BJ (cell line): ENCODE measurements at regions not wholly inside any gene's neighbourhood (a gene's known extent, or its start where the extent isn't known, plus 50 kb on each side); places are given as distances from the start of the nearest gene placed in this dataset.

Experiments used
- CTCF ChIA-PET: fragments of 350-600 bp; formaldehyde crosslinking; extraction: SDS; loops from one replicate; lab custom pipeline; 2021; ENCODE audit warnings: antibody characterized with exemption, inconsistent platforms; lab: Yijun Ruan, JAX
- POLR2A ChIA-PET: fragments of 300-600 bp; sonication (Branson Sonifier 250); formaldehyde crosslinking; extraction: SDS; loops from one replicate; lab custom pipeline; 2021; ENCODE audit warnings: antibody characterized with exemption; lab: Charles Lee
- DNase-seq: peaks from one replicate; pipeline ENCODE4 v3.0.0-alpha.2; 2011; ENCODE audit warnings: low read depth
- H3K27me3 ChIP-seq: 2 replicates; pipeline ENCODE4 v1.6.0; 2011; ENCODE audit warnings: low read length; ENCODE audit not compliant: control insufficient read depth, insufficient read depth
- H3K36me3 ChIP-seq: 2 replicates; pipeline ENCODE4 v1.5.1; 2011; ENCODE audit warnings: low read length; ENCODE audit not compliant: control insufficient read depth, insufficient read depth
- H3K4me3 ChIP-seq: 2 replicates; pipeline ENCODE4 v1.5.1; 2011; ENCODE audit warnings: low read depth, mild to moderate bottlenecking, control low read depth, low read length
- TF ChIP-seq, protein P1 (sequence below): IDR thresholded peaks from 2 replicates; pipeline ENCODE4 v1.5.1; 2011; ENCODE audit warnings: low read depth, mild to moderate bottlenecking, control low read depth, inconsistent platforms, low read length, moderate library complexity; ENCODE audit not compliant: insufficient read depth

DNA sequence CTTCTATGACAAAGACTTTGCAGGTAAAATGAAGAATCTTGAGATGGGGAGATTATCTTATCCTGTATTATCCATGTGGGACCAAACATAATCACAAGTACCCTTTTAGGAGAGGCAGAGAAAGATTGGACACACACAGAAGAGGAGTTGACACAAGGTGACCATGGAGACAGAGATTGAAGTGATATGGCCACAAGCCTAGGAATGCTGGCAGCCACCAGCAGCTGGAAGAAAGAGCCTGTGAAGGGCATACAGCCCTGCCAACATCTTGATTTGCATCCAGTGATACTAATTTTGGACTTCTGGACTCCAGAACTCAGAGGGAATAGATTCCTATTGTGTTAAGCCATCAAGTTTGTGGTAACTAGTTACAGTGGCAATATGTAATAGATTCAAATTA lies 78.1 kb downstream of the RPS29 start:
- TF ChIP-seq, protein P1, sequence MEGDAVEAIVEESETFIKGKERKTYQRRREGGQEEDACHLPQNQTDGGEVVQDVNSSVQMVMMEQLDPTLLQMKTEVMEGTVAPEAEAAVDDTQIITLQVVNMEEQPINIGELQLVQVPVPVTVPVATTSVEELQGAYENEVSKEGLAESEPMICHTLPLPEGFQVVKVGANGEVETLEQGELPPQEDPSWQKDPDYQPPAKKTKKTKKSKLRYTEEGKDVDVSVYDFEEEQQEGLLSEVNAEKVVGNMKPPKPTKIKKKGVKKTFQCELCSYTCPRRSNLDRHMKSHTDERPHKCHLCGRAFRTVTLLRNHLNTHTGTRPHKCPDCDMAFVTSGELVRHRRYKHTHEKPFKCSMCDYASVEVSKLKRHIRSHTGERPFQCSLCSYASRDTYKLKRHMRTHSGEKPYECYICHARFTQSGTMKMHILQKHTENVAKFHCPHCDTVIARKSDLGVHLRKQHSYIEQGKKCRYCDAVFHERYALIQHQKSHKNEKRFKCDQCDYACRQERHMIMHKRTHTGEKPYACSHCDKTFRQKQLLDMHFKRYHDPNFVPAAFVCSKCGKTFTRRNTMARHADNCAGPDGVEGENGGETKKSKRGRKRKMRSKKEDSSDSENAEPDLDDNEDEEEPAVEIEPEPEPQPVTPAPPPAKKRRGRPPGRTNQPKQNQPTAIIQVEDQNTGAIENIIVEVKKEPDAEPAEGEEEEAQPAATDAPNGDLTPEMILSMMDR: no peak
- DNase-seq: no peak
- no peak overlapping the region for H3K4me3 ChIP-seq
- CTCF ChIA-PET: interaction anchor here (5.2 kb wide), 1 partner anchor 11 kb away, joined by 25 read pairs; no protein-coding TSS in a partner anchor
- POLR2A ChIA-PET: no interaction called here
- no peaks in the 10 kb centered on the region for H3K36me3 ChIP-seq
- no peaks in the 10 kb centered on the region for H3K27me3 ChIP-seq

DNA sequence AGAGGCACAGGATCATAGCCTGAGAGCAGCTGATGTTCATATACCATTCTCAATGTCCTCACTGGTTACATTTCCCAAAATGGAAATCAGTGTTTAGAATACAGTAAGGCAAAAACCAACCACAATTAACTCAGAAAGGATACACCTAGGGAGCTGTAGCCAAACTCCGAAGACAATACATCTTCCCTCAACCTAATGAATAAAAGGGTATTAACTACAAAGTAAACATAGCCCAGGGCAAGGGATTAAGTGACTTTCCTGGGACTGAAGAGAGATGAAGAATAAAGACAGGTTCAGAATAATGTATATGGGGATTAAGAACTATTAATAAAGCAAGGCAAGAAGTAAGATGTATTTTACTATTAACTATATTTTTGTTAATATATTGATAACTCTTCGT lies 79.5 kb downstream of the RPS29 start:
- TF ChIP-seq, protein P1: no peak
- Histone ChIP-seq H3K4me3 (no peak overlapping the region), H3K27me3 (no peaks in the 10 kb centered on the region), H3K36me3 (no peaks in the 10 kb centered on the region)
- DNase-seq: no peak
- POLR2A ChIA-PET: no interaction called here
- CTCF ChIA-PET: interaction anchor here (5.2 kb wide), 1 partner anchor 9 kb away, joined by 25 read pairs; no protein-coding TSS in a partner anchor

DNA sequence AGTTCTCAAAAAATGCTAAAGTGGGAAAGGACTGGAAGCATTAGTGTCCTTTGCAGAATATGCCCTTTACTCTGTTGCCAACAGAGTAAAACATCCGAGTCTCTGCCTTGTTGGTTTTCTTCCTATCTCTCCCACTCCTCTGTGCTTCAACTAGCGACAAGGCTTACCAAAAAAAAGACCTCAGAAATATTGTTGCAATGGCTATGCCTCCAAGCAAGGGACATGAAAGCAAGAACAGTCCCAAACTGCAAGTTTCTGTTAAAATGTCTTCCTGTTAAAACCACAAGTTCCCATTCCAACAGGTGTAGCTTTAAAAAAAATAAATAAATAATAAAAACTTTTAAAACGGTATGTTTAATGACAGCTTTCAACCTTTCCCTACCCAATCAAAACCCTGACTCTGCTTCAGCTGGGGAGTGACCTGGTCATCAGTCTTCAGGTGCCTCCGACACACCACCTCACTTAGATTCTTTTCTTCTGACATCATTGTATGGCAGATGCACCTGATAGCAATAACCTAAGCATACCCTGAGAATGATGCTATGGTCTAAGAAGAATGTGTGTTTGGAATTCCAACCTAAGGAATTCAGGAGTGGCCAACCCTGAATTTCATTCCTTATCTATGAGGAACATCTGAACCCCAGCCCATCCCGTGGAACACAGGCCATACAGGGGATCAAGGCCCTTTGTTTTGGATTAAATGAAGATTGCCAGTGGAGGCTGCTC lies 81.0 kb downstream of the RPS29 start:
- Histone ChIP-seq H3K27me3 (peaks cover 1% of the 10 kb centered on the region; the same call in 1 of the 2 replicates), H3K4me3 (no peak overlapping the region), H3K36me3 (no peaks in the 10 kb centered on the region)
- DNase-seq: no peak
- TF ChIP-seq, protein P1: no peak
- CTCF ChIA-PET: interaction anchor here (1.2 kb wide), 1 partner anchor 43 kb away, joined by 4 read pairs; no protein-coding TSS in a partner anchor
- POLR2A ChIA-PET: no interaction called here

DNA sequence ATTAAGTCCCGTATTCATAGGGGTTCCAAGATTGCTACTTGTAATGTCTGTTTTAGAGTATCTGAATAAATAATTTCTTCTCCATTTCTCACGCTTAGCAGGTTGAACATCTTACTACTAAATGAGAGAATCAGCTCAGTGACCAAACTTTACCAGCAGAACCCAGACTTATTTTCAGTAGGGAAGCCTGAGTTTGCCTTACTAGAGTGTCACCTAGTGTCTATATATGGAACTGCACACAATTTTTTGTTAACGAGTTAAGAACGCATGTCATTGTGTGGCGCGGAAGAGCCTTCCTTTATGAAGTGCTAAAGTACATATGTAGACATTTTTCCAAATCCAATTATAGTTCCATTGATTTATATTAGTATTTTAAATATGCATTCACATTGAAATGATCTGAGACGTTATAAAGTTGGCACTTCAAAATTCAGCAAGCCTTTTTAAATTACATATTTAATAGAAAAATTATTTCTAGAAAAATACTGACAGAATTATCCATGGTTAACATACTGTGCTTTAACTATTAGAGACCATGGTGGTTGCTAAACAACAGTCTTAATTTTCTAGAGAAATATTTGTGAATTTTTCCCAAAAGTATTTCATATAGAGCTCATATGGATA lies 88.3 kb downstream of the RPS29 start:
- peaks cover 5% of the 10 kb centered on the region for H3K27me3 ChIP-seq
- ChIA-PET CTCF (interaction anchor here (0.7 to 4.0 kb wide), 20 partner anchors 9 to 90 kb away, joined by 3 to 28 read pairs (median 4); no protein-coding TSS in a partner anchor), POLR2A (no interaction called here)
- TF ChIP-seq, protein P1: peak; percentile 84
- no peaks in the 10 kb centered on the region for H3K36me3 ChIP-seq
- no peak overlapping the region for H3K4me3 ChIP-seq
- no peak for DNase-seq

DNA sequence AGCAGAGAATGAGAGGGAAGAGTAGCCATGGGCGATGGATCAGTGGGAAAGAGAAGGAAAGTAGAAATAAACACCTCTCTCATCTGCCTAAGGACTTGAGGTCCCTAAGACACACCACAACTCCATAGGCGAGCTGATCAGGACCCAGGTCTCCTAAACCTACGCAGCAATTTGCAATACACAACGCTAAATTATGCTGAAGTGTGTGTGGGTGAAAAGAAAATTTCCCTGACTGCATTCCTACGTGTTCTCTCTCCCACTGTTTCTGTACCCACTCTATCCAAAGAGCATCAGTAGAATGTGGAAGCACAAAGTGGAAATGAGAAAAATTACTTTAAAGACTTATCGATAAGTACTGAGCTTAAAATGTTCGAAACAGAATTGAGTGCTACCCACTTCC lies 88.9 kb downstream of the RPS29 start:
- ChIA-PET CTCF (interaction anchor here (0.8 to 4.0 kb wide), 14 partner anchors 9 to 57 kb away, joined by 3 to 28 read pairs (median 6); no protein-coding TSS in a partner anchor), POLR2A (no interaction called here)
- TF ChIP-seq, protein P1: no peak
- H3K27me3 ChIP-seq: peaks cover 5% of the 10 kb centered on the region
- H3K36me3 ChIP-seq: no peaks in the 10 kb centered on the region
- DNase-seq: no peak
- H3K4me3 ChIP-seq: no peak overlapping the region
